KMS-11 (cell line): ENCODE measurements at regions not wholly inside any gene's neighbourhood (a gene's known extent, or its start where the extent isn't known, plus 50 kb on each side); places are given as distances from the start of the nearest gene placed in this dataset.

ENCODE experiments used
- H2AFZ ChIP-seq: fragments of 200-600 bp; sonication (generic); 2 replicates; pipeline ENCODE4 v1.6.1; 2016; ENCODE audit warnings: antibody characterized with exemption, mixed run types, low read depth
- H3K27ac ChIP-seq: fragments of 200-600 bp; sonication (generic); 2 replicates; pipeline ENCODE4 v1.6.1; 2016; ENCODE audit warnings: mild to moderate bottlenecking, mixed run types
- H3K27me3 ChIP-seq: fragments of 200-600 bp; sonication (generic); 2 replicates; pipeline ENCODE4 v1.6.1; 2017; ENCODE audit warnings: mild to moderate bottlenecking, low read depth, mixed run types, moderate library complexity; ENCODE audit not compliant: insufficient read depth
- H3K36me3 ChIP-seq: fragments of 200-600 bp; sonication (generic); 2 replicates; pipeline ENCODE4 v1.6.1; 2017; ENCODE audit warnings: mild to moderate bottlenecking, mixed run types; ENCODE audit not compliant: insufficient read depth
- H3K4me1 ChIP-seq: fragments of 200-600 bp; sonication (generic); 2 replicates; pipeline ENCODE4 v1.6.1; 2016; ENCODE audit warnings: mild to moderate bottlenecking, low read depth, mixed run types; ENCODE audit not compliant: poor library complexity, severe bottlenecking
- H3K4me2 ChIP-seq: fragments of 200-600 bp; sonication (generic); 2 replicates; pipeline ENCODE4 v1.7.0; 2016; ENCODE audit warnings: mild to moderate bottlenecking, mixed run types
- H3K4me3 ChIP-seq: fragments of 200-600 bp; sonication (generic); IDR thresholded peaks from 2 replicates; pipeline ENCODE4 v1.6.1; 2017; ENCODE audit warnings: low read depth, low read length, mixed read lengths; ENCODE audit not compliant: insufficient read depth
- H3K79me2 ChIP-seq: fragments of 200-600 bp; sonication (generic); 2 replicates; pipeline ENCODE4 v1.6.1; 2016; ENCODE audit warnings: low read depth, mixed run types; ENCODE audit not compliant: insufficient read depth
- H3K9ac ChIP-seq: fragments of 200-600 bp; sonication (generic); 2 replicates; pipeline ENCODE4 v1.6.1; 2016; ENCODE audit warnings: mild to moderate bottlenecking, mixed run types
- H4K20me1 ChIP-seq: fragments of 200-600 bp; sonication (generic); 2 replicates; pipeline ENCODE4 v1.6.1; 2016; ENCODE audit warnings: mild to moderate bottlenecking, mixed run types; ENCODE audit not compliant: insufficient read depth
- CTCF ChIP-seq: fragments of 200-600 bp; sonication (generic); conservative IDR thresholded peaks from 2 replicates; pipeline ENCODE4 v1.6.1; 2017; ENCODE audit warnings: low read depth, mild to moderate bottlenecking, antibody characterized with exemption, low read length, moderate library complexity, mixed read lengths

GRCh38 chr7:25617214-25617613 lies 388.9 kb upstream of the NPVF start:
- no peak for TF ChIP-seq CTCF

GRCh38 chr7:25617673-25618072 lies 389.4 kb upstream of the NPVF start:
- H3K4me3 ChIP-seq = no peak overlapping the region
- no peaks in the 10 kb centered on the region for H3K36me3 ChIP-seq
- H4K20me1 ChIP-seq = no peaks in the 10 kb centered on the region
- H3K27me3 ChIP-seq = no peaks in the 10 kb centered on the region
- H3K9ac ChIP-seq = no peak overlapping the region
- no peak overlapping the region for H3K27ac ChIP-seq
- H3K4me1 ChIP-seq = no peaks in the 10 kb centered on the region
- no peak for TF ChIP-seq CTCF
- H2AFZ ChIP-seq = no peak overlapping the region
- H3K4me2 ChIP-seq = no peak overlapping the region
- H3K79me2 ChIP-seq = no peaks in the 10 kb centered on the region

More at GRCh38 chr7:25617214-25617613, 388.9 kb upstream of the NPVF start:
- Histone ChIP-seq H3K36me3 (no peaks in the 10 kb centered on the region), H3K4me1 (no peaks in the 10 kb centered on the region), H2AFZ (no peak overlapping the region), H3K27me3 (no peaks in the 10 kb centered on the region), H3K9ac (no peak overlapping the region), H3K79me2 (no peaks in the 10 kb centered on the region), H3K4me2 (no peak overlapping the region), H3K27ac (no peak overlapping the region), H3K4me3 (no peak overlapping the region), H4K20me1 (no peaks in the 10 kb centered on the region)

- Histone ChIP-seq H4K20me1 (no peaks in the 10 kb centered on the region), H2AFZ (no peak overlapping the region), H3K4me1 (no peaks in the 10 kb centered on the region), H3K36me3 (no peaks in the 10 kb centered on the region), H3K27ac (no peak overlapping the region), H3K9ac (no peak overlapping the region), H3K4me3 (no peak overlapping the region), H3K79me2 (no peaks in the 10 kb centered on the region), H3K4me2 (no peak overlapping the region), H3K27me3 (no peaks in the 10 kb centered on the region)
- TF ChIP-seq CTCF = no peak
These were observed 391.1 kb upstream of the NPVF start for GRCh38 chr7:25619381-25619780.

GRCh38 chr7:25619963-25620799 lies 391.9 kb upstream of the NPVF start:
- Histone ChIP-seq H3K27me3 (no peaks in the 10 kb centered on the region), H3K4me3 (no peak overlapping the region), H3K4me2 (no peak overlapping the region), H3K4me1 (no peaks in the 10 kb centered on the region), H3K27ac (no peak overlapping the region), H3K79me2 (no peaks in the 10 kb centered on the region), H3K36me3 (no peaks in the 10 kb centered on the region), H4K20me1 (no peaks in the 10 kb centered on the region), H2AFZ (no peak overlapping the region), H3K9ac (no peak overlapping the region)
- no peak for TF ChIP-seq CTCF
